Spleen (tissue), 7 donors: ENCODE measurements at regions not wholly inside any gene's neighbourhood (a gene's known extent, or its start where the extent isn't known, plus 50 kb on each side); places are given as distances from the start of the nearest gene placed in this dataset.

Source experiments
- CTCF ChIP-seq, 11 experiments: fragments of 200-600 bp in 7 of 11; fragments of 450-650 bp in 4 of 11; sonication (generic) in 4 of 11; IDR thresholded peaks in 8 of 11; conservative IDR thresholded peaks in 3 of 11; 1 replicate in 7 of 11; 2 replicates in 4 of 11; pipeline versions ENCODE4 v1.4.0 to v1.8.0; 2016 to 2021; ENCODE audit warnings: antibody characterized with exemption in 11 of 11, inconsistent platforms in 4 of 11, mild to moderate bottlenecking in 1 of 11
- POLR2A ChIP-seq, 3 donors: fragments of 450-650 bp; IDR thresholded peaks; one replicate each; pipeline ENCODE4 v1.5.1; 2017; ENCODE audit warnings: antibody characterized with exemption in 3 of 3, mild to moderate bottlenecking in 1 of 3
- donor health status: DM: no; HTN: no; CAD: no; lungs with moderate emphysema.
- donor health status: DM: no; HTN: no; CAD: no.
- donor health status: DM: no; HTN: no; CAD: no.

- no peak for TF ChIP-seq POLR2A (IDR thresholded peaks at IDR 0.05)
- no peak for TF ChIP-seq CTCF (IDR thresholded peaks at IDR 0.05 in 8 of 11, conservative IDR thresholded peaks at IDR 0.05 in 3 of 11)
Observed at GRCh38 chr1:117794073-117794472, 135.3 kb downstream of the GDAP2 start.
